ENCODE measurements at regions not wholly inside any gene's neighbourhood (a gene's known extent, or its start where the extent isn't known, plus 50 kb on each side); places are given as distances from the start of the nearest gene placed in this dataset.

GRCh38 chr5:57035955-57036354 lies 84.0 kb upstream of the MIER3 start:
- TF ChIP-seq POLR2A (IDR thresholded peaks at IDR 0.05; ENCODE audit: low read depth, low read length) (no peak), CTCF (conservative IDR thresholded peaks at IDR 0.05; ENCODE audit: low read depth, low read length) (no peak), MAZ (IDR thresholded peaks at IDR 0.05; ENCODE audit: borderline replicate concordance, low read depth, low read length) (no peak)
- TF ChIP-seq, protein P1, sequence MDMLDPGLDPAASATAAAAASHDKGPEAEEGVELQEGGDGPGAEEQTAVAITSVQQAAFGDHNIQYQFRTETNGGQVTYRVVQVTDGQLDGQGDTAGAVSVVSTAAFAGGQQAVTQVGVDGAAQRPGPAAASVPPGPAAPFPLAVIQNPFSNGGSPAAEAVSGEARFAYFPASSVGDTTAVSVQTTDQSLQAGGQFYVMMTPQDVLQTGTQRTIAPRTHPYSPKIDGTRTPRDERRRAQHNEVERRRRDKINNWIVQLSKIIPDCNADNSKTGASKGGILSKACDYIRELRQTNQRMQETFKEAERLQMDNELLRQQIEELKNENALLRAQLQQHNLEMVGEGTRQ (IDR thresholded peaks at IDR 0.05; ENCODE audit: low read depth, low read length), result no peak

All from IMR-90 (cell line).